NCI-H526 treated with DMSO at 0.1 percent for 48 hours (cell line): ENCODE measurements at regions not wholly inside any gene's neighbourhood (a gene's known extent, or its start where the extent isn't known, plus 50 kb on each side); places are given as distances from the start of the nearest gene placed in this dataset.
A peak's percentile ranks its signal among the peaks of the same experiment; 100 is the strongest.
"Not testable (repeated sequence)": the region's sequence is repeated elsewhere in the genome, so short reads cannot be mapped to it uniquely, and the experiment has no call there.

Experiments used
- DNase-seq: peaks from one replicate; lab custom pipeline; 2025; lab: John Stamatoyannopoulos, UW

GRCh38 chr18:1848716-1849115 is 722.6 kb downstream of the METTL4 start:
- no peak for DNase-seq

GRCh38 chr18:1849386-1849785 is 721.9 kb downstream of the METTL4 start:
- no peak for DNase-seq

- not testable (repeated sequence) for DNase-seq
These were observed 714.0 kb downstream of the METTL4 start for GRCh38 chr18:1857281-1857680.

GRCh38 chr18:1861473-1861872 is 709.8 kb downstream of the METTL4 start:
- DNase-seq: no peak

- DNase-seq: no peak
These were observed 705.4 kb downstream of the METTL4 start for GRCh38 chr18:1865869-1866268.

- no peak for DNase-seq
These were observed 699.0 kb downstream of the METTL4 start for GRCh38 chr18:1872274-1872673.

- DNase-seq: no peak
These were observed 696.1 kb downstream of the METTL4 start for GRCh38 chr18:1875219-1875618.

GRCh38 chr18:1884623-1885022 is 686.7 kb downstream of the METTL4 start:
- no peak for DNase-seq

GRCh38 chr18:1891641-1892040 is 679.7 kb downstream of the METTL4 start:
- DNase-seq: no peak

GRCh38 chr18:1892191-1892590 is 679.1 kb downstream of the METTL4 start:
- DNase-seq: no peak

GRCh38 chr18:1895456-1896185 is 675.7 kb downstream of the METTL4 start:
- no peak for DNase-seq

GRCh38 chr18:1906421-1906820 is 664.9 kb downstream of the METTL4 start:
- no peak for DNase-seq

- no peak for DNase-seq
These were observed 663.7 kb downstream of the METTL4 start for GRCh38 chr18:1907470-1908206.

- DNase-seq: peak; percentile 10
These were observed 656.8 kb downstream of the METTL4 start for GRCh38 chr18:1914489-1914888.

GRCh38 chr18:1916869-1917523 is 654.3 kb downstream of the METTL4 start:
- no peak for DNase-seq

- DNase-seq: no peak
These were observed 653.7 kb downstream of the METTL4 start for GRCh38 chr18:1917569-1917968.

GRCh38 chr18:1922066-1922465 is 649.2 kb downstream of the METTL4 start:
- no peak for DNase-seq

- no peak for DNase-seq
These were observed 642.6 kb downstream of the METTL4 start for GRCh38 chr18:1928711-1929110.

- DNase-seq: no peak
These were observed 641.6 kb downstream of the METTL4 start for GRCh38 chr18:1929720-1930119.

- no peak for DNase-seq
These were observed 640.7 kb downstream of the METTL4 start for GRCh38 chr18:1930291-1931270.

- DNase-seq: no peak
These were observed 618.8 kb downstream of the METTL4 start for GRCh38 chr18:1952486-1952885.
